ENCODE measurements at regions not wholly inside any gene's neighbourhood (a gene's known extent, or its start where the extent isn't known, plus 50 kb on each side); places are given as distances from the start of the nearest gene placed in this dataset.
A peak's percentile ranks its signal among the peaks of the same experiment; 100 is the strongest.

DNA sequence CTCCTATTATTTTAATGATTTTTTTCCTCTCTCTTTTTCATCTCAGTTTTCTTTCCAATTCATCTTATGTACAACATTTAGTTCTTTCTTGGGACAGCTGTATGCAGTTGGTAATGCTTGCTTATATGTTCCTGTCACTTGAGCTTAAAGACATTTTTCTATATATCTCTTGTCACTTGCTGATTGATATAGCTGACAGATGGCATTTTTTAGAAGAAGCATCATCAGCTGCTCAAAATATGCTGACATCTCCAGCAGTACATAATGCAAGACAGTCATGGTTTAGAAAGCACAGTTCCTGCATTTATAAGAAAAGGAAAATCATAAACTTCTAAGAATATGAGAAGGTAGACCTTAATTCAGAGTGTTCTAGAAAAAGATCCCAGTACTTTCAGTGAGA lies 56.5 kb downstream of the DCAF8L1 start:
- no peak overlapping the region for H3K4me3 ChIP-seq (ENCODE audit: severe bottlenecking)
- no peak for ATAC-seq (ENCODE audit: low read depth)
- DNase-seq (ENCODE audit: low spot score) = no peak
- H3K27me3 ChIP-seq (ENCODE audit: insufficient read depth, poor library complexity, severe bottlenecking) = no peaks in the 10 kb centered on the region
- H3K9me3 ChIP-seq (ENCODE audit: severe bottlenecking) = no peaks in the 10 kb centered on the region
- no peaks in the 10 kb centered on the region for H3K4me1 ChIP-seq (ENCODE audit: insufficient read depth, poor library complexity, severe bottlenecking)
- H3K36me3 ChIP-seq (ENCODE audit: low read depth) = no peaks in the 10 kb centered on the region
- TF ChIP-seq CTCF (IDR thresholded peaks at IDR 0.05; ENCODE audit: poor library complexity, severe bottlenecking) = no peak
- no peak overlapping the region for H3K27ac ChIP-seq (ENCODE audit: poor library complexity, severe bottlenecking)

- ATAC-seq (ENCODE audit: low read depth) = peak; percentile 94
- Histone ChIP-seq H3K9me3 (ENCODE audit: severe bottlenecking) (no peaks in the 10 kb centered on the region), H3K4me3 (ENCODE audit: severe bottlenecking) (no peak overlapping the region), H3K27me3 (ENCODE audit: insufficient read depth, poor library complexity, severe bottlenecking) (no peaks in the 10 kb centered on the region), H3K36me3 (ENCODE audit: low read depth) (no peaks in the 10 kb centered on the region), H3K4me1 (ENCODE audit: insufficient read depth, poor library complexity, severe bottlenecking) (no peaks in the 10 kb centered on the region), H3K27ac (ENCODE audit: poor library complexity, severe bottlenecking) (no peak overlapping the region)
- no peak for TF ChIP-seq CTCF (IDR thresholded peaks at IDR 0.05; ENCODE audit: poor library complexity, severe bottlenecking)
- DNase-seq (ENCODE audit: low spot score) = no peak
Observed at GRCh38 chrX:27924261-27924660, 57.0 kb downstream of the DCAF8L1 start.

- Histone ChIP-seq H3K4me3 (ENCODE audit: severe bottlenecking) (no peak overlapping the region), H3K27me3 (ENCODE audit: insufficient read depth, poor library complexity, severe bottlenecking) (no peaks in the 10 kb centered on the region), H3K27ac (ENCODE audit: poor library complexity, severe bottlenecking) (no peak overlapping the region), H3K4me1 (ENCODE audit: insufficient read depth, poor library complexity, severe bottlenecking) (no peaks in the 10 kb centered on the region), H3K36me3 (ENCODE audit: low read depth) (no peaks in the 10 kb centered on the region), H3K9me3 (ENCODE audit: severe bottlenecking) (no peaks in the 10 kb centered on the region)
- peak; percentile 27 for TF ChIP-seq CTCF (IDR thresholded peaks at IDR 0.05; ENCODE audit: poor library complexity, severe bottlenecking)
- ATAC-seq (ENCODE audit: low read depth) (no peak), DNase-seq (ENCODE audit: low spot score) (no peak)
Observed at GRCh38 chrX:27918799-27919198, 62.5 kb downstream of the DCAF8L1 start.

- no peak overlapping the region for H3K4me3 ChIP-seq (ENCODE audit: severe bottlenecking)
- H3K36me3 ChIP-seq (ENCODE audit: low read depth) = no peaks in the 10 kb centered on the region
- no peak overlapping the region for H3K27ac ChIP-seq (ENCODE audit: poor library complexity, severe bottlenecking)
- no peaks in the 10 kb centered on the region for H3K27me3 ChIP-seq (ENCODE audit: insufficient read depth, poor library complexity, severe bottlenecking)
- no peak for TF ChIP-seq CTCF (IDR thresholded peaks at IDR 0.05; ENCODE audit: poor library complexity, severe bottlenecking)
- H3K4me1 ChIP-seq (ENCODE audit: insufficient read depth, poor library complexity, severe bottlenecking) = no peaks in the 10 kb centered on the region
- H3K9me3 ChIP-seq (ENCODE audit: severe bottlenecking) = no peaks in the 10 kb centered on the region
- no peak for ATAC-seq (ENCODE audit: low read depth)
- DNase-seq (ENCODE audit: low spot score) = no peak
Observed at GRCh38 chrX:27917713-27918500, 63.3 kb downstream of the DCAF8L1 start.

DNA sequence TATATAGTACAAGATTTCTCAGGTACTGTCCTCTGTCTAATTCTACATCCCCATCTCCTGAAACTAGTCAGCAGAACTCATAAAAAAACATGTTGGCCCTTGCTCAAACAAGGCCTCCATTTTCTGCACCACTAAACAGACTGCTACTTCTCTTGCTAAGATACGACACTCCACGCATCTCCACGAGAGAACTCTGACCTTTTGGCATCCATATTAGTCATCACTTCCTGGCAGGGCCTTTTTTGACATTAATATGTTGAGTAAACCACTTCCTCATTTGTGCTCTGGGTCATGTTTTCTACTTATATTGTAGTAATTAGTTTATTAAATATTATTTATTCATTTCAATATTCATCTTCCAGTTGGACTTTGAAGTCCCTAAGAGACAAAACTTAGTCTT lies 65.6 kb downstream of the DCAF8L1 start:
- H3K36me3 ChIP-seq (ENCODE audit: low read depth) = no peaks in the 10 kb centered on the region

More for the DNA sequence above, 65.6 kb downstream of the DCAF8L1 start:
- Histone ChIP-seq H3K4me3 (ENCODE audit: severe bottlenecking) (no peak overlapping the region), H3K27ac (ENCODE audit: poor library complexity, severe bottlenecking) (no peak overlapping the region), H3K4me1 (ENCODE audit: insufficient read depth, poor library complexity, severe bottlenecking) (no peaks in the 10 kb centered on the region), H3K27me3 (ENCODE audit: insufficient read depth, poor library complexity, severe bottlenecking) (no peaks in the 10 kb centered on the region), H3K9me3 (ENCODE audit: severe bottlenecking) (no peaks in the 10 kb centered on the region)
- DNase-seq (ENCODE audit: low spot score) (no peak), ATAC-seq (ENCODE audit: low read depth) (no peak)
- no peak for TF ChIP-seq CTCF (IDR thresholded peaks at IDR 0.05; ENCODE audit: poor library complexity, severe bottlenecking)
